Sigmoid colon (tissue), 6 donors: ENCODE measurements at regions not wholly inside any gene's neighbourhood (a gene's known extent, or its start where the extent isn't known, plus 50 kb on each side); places are given as distances from the start of the nearest gene placed in this dataset.

ENCODE experiments used
- DNase-seq: peaks from one replicate; pipeline ENCODE4 v3.0.0-alpha.2; 2019
- H3K27ac ChIP-seq, 4 donors: fragments of 200-600 bp; sonication (generic); one replicate each; pipeline ENCODE4 v1.5.1; 2016 to 2019; ENCODE audit warnings: mild to moderate bottlenecking in 1 of 4
- H3K27me3 ChIP-seq, 3 donors: fragments of 200-600 bp; sonication (generic); one replicate each; pipeline ENCODE4 v1.5.1; 2019; ENCODE audit warnings: mild to moderate bottlenecking in 1 of 3
- H3K36me3 ChIP-seq, 4 donors: fragments of 200-600 bp; sonication (generic); one replicate each; pipeline ENCODE4 v1.5.1; 2016 to 2019
- H3K4me1 ChIP-seq, 4 donors: fragments of 200-600 bp; sonication (generic); one replicate each; pipeline ENCODE4 v1.5.1; 2017 to 2019
- H3K4me3 ChIP-seq, 4 donors: fragments of 200-600 bp; sonication (generic); one replicate each; pipeline ENCODE4 v1.5.1; 2017 to 2019; ENCODE audit warnings: mild to moderate bottlenecking in 2 of 4, moderate library complexity in 1 of 4
- H3K9me3 ChIP-seq, 4 donors: fragments of 200-600 bp in 3 of 4; sonication (generic) in 3 of 4; one replicate each; pipeline versions ENCODE4 v1.5.1 to v1.6.1; 2013 to 2019
- CTCF ChIP-seq, 4 experiments: fragments of 450-650 bp in 3 of 4; fragments of 200-600 bp in 1 of 4; IDR thresholded peaks; one replicate each; pipeline ENCODE4 v1.5.1; 2016 to 2019; ENCODE audit warnings: antibody characterized with exemption in 4 of 4, mild to moderate bottlenecking in 3 of 4, moderate library complexity in 2 of 4
- EP300 ChIP-seq, 4 donors: sonication (generic); formaldehyde crosslinking; IDR thresholded peaks; one replicate each; pipeline ENCODE4 v1.6.1; 2017; ENCODE audit warnings: antibody characterized with exemption in 4 of 4
- POLR2A ChIP-seq, 2 donors: fragments of 450-650 bp; IDR thresholded peaks; one replicate each; pipeline ENCODE4 v1.6.1; 2016; ENCODE audit warnings: antibody characterized with exemption in 2 of 2, mild to moderate bottlenecking in 2 of 2, moderate library complexity in 2 of 2
- POLR2AphosphoS5 ChIP-seq, 4 donors: sonication (generic); formaldehyde crosslinking; IDR thresholded peaks; one replicate each; pipeline ENCODE4 v1.6.1; 2017; ENCODE audit warnings: antibody characterized with exemption in 4 of 4
- WGBS, 2 donors: extraction: QIAGEN DNeasy Blood & Tissue Kit; methylation state at CpG; one replicate each; pipeline ENCODE4 v1.1.7; 2013; 5-methylcytosine and 5-hydroxymethylcytosine counted together
- intact Hi-C: fragments of 100-400 bp; cut with DNase I; formaldehyde crosslinking; loops from one replicate; pipeline ENCODE4 v1.15.1; 2023
- donor health status: healthy with polysubstance abuse.
- donor health status: healthy.

- intact Hi-C loops = no loop called here
- Histone ChIP-seq H3K36me3 (no peaks in the 10 kb centered on the region), H3K27me3 (no peaks in the 10 kb centered on the region), H3K27ac (no peak overlapping the region), H3K4me1 (no peaks in the 10 kb centered on the region), H3K4me3 (no peak overlapping the region), H3K9me3 (no peaks in the 10 kb centered on the region)
- WGBS, 2 donors = 79 to 86% methylated on average over 4 of the region's 4 CpGs
- TF ChIP-seq POLR2AphosphoS5 (IDR thresholded peaks at IDR 0.05) (no peak), CTCF (IDR thresholded peaks at IDR 0.05) (no peak), EP300 (IDR thresholded peaks at IDR 0.05) (no peak), POLR2A (IDR thresholded peaks at IDR 0.05) (no peak)
- DNase-seq = no peak
Observed at GRCh38 chr3:82390868-82391267, 629.4 kb upstream of the GBE1 start.

DNA sequence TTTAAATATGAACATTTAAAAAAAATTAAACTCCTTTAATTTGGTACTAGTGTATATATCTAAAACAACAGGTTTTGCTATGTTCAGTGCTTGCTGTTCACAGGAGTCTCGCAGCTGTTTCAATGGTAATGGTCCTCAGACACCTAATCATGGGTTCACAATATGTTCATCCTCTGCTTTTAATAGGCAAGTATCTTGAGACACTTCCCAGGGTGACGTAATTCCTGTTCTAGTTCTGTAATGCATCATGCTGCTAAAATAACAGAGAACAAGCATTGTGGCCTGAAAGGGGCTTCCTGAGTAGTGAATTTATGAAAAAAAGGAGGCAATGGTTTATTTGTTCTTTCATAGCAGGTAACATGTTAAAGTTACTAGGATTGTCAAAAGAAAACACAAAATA, 625.2 kb upstream of the GBE1 start:
- WGBS, 2 donors = 64 to 73% methylated on average over 2 of the region's 2 CpGs
- H3K9me3 ChIP-seq = no peaks in the 10 kb centered on the region
- intact Hi-C loops = no loop called here
- no peaks in the 10 kb centered on the region for H3K27me3 ChIP-seq
- TF ChIP-seq POLR2A (IDR thresholded peaks at IDR 0.05) = no peak
- H3K4me1 ChIP-seq = no peaks in the 10 kb centered on the region
- no peaks in the 10 kb centered on the region for H3K36me3 ChIP-seq
- H3K4me3 ChIP-seq = no peak overlapping the region
- H3K27ac ChIP-seq = no peak overlapping the region
- DNase-seq = no peak

DNA sequence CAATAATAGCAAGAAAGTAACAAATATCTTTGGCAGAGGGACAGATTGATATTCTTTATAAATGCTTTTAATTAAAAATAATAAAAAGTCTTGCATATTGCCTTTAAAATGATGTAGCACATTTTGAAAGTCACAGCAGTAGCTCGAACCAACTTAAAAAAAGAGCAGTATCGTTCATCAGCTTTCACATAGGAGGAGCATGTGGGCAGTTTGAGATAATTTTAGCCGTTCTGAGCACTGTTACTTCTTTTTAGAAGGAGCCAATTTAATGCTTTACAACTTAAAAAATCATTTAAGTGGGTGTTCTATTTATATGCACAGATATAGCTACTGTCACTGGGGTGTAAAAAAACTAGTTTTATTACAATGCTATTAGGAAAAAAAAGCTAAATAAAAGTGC, 622.7 kb upstream of the GBE1 start:
- intact Hi-C loops = no loop called here
- H3K27ac ChIP-seq = no peak overlapping the region
- H3K9me3 ChIP-seq = peaks cover 0 to 1% (median 0%) of the 10 kb centered on the region in 4 donors
- H3K4me3 ChIP-seq = no peak overlapping the region
- no peaks in the 10 kb centered on the region for H3K4me1 ChIP-seq
- DNase-seq = no peak
- 67 to 75% methylated on average over 3 of the region's 3 CpGs for WGBS, 2 donors
- no peaks in the 10 kb centered on the region for H3K36me3 ChIP-seq
- TF ChIP-seq POLR2AphosphoS5 (IDR thresholded peaks at IDR 0.05) = no peak
- no peak for TF ChIP-seq EP300 (IDR thresholded peaks at IDR 0.05)
- TF ChIP-seq POLR2A (IDR thresholded peaks at IDR 0.05) = no peak
- no peak for TF ChIP-seq CTCF (IDR thresholded peaks at IDR 0.05)
- no peaks in the 10 kb centered on the region for H3K27me3 ChIP-seq

GRCh38 chr3:82382831-82383230, 621.4 kb upstream of the GBE1 start:
- intact Hi-C loops = no loop called here
- TF ChIP-seq POLR2A (IDR thresholded peaks at IDR 0.05) = no peak
- TF ChIP-seq CTCF (IDR thresholded peaks at IDR 0.05) = no peak
- no peak for TF ChIP-seq EP300 (IDR thresholded peaks at IDR 0.05)
- TF ChIP-seq POLR2AphosphoS5 (IDR thresholded peaks at IDR 0.05) = no peak
- H3K27me3 ChIP-seq = no peaks in the 10 kb centered on the region
- DNase-seq = no peak
- H3K36me3 ChIP-seq = no peaks in the 10 kb centered on the region
- WGBS, 2 donors = 89% methylated on average over 4 of the region's 4 CpGs
- no peaks in the 10 kb centered on the region for H3K4me1 ChIP-seq
- peaks cover 0 to 4% (median 0%) of the 10 kb centered on the region in 4 donors for H3K9me3 ChIP-seq
- no peak overlapping the region for H3K4me3 ChIP-seq
- no peak overlapping the region for H3K27ac ChIP-seq

- H3K4me3 ChIP-seq = no peak overlapping the region
- H3K27me3 ChIP-seq = no peaks in the 10 kb centered on the region
- no peak overlapping the region for H3K27ac ChIP-seq
- H3K4me1 ChIP-seq = no peaks in the 10 kb centered on the region
- intact Hi-C loops = no loop called here
- no peak for DNase-seq
- WGBS, 2 donors = 83 to 84% methylated on average over 2 of the region's 2 CpGs
- TF ChIP-seq POLR2A (IDR thresholded peaks at IDR 0.05) (no peak), POLR2AphosphoS5 (IDR thresholded peaks at IDR 0.05) (no peak), CTCF (IDR thresholded peaks at IDR 0.05) (no peak), EP300 (IDR thresholded peaks at IDR 0.05) (no peak)
- H3K36me3 ChIP-seq = no peaks in the 10 kb centered on the region
- peaks cover 0 to 4% (median 0%) of the 10 kb centered on the region in 4 donors for H3K9me3 ChIP-seq
Observed at GRCh38 chr3:82378392-82378791, 616.9 kb upstream of the GBE1 start.
